ENCODE measurements at regions not wholly inside any gene's neighbourhood (a gene's known extent, or its start where the extent isn't known, plus 50 kb on each side); places are given as distances from the start of the nearest gene placed in this dataset.

DNA sequence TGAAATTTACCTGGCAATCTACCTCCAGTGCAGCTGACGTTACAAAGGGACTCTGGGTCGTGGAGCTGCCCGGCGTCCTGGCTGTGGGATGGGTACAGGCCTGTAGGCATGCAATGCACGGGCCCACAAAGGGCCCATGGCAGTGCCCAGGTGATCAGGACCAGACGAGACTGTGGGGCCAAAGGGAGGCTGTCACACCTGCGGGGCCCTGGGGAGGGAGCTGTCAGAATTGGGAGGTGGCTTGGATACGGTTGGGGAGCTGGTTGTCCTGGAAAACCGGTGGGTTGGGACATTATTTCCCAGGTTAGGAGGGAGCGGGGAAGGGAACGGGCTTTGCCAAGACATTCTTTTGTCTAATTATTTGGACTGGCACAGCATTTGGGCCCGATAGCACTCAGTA is 958.5 kb downstream of the BRD1 start:
- H3K4me1 ChIP-seq (replicated peaks in 1 of 2), result no peaks in the 10 kb centered on the region
- no peaks in the 10 kb centered on the region for H3K36me3 ChIP-seq (replicated peaks in 1 of 2)
- no peak overlapping the region for H3K27ac ChIP-seq
- no peak for TF ChIP-seq POLR2A (IDR thresholded peaks at IDR 0.05)
- no peak for TF ChIP-seq CTCF (IDR thresholded peaks at IDR 0.05)
- intact Hi-C loops (cut with DNase I), result no loop called here
- WGBS, 4 donors, result 80 to 90% (median 83%) methylated on average over 11 to 12 of the region's 12 CpGs
- H3K27me3 ChIP-seq, result no peaks in the 10 kb centered on the region
- H3K9me3 ChIP-seq (replicated peaks in 1 of 3), result no peaks in the 10 kb centered on the region
- DNase-seq, result no peak
- no peak overlapping the region for H3K4me3 ChIP-seq

- H3K4me1 ChIP-seq (replicated peaks in 1 of 2), result no peaks in the 10 kb centered on the region
- TF ChIP-seq CTCF (IDR thresholded peaks at IDR 0.05) (no peak), POLR2A (IDR thresholded peaks at IDR 0.05) (no peak)
- no peak for DNase-seq
- no peak overlapping the region for H3K27ac ChIP-seq
- H3K27me3 ChIP-seq, result no peaks in the 10 kb centered on the region
- H3K4me3 ChIP-seq, result no peak overlapping the region
- no peaks in the 10 kb centered on the region for H3K9me3 ChIP-seq (replicated peaks in 1 of 3)
- intact Hi-C loops (cut with DNase I), result no loop called here
- no peaks in the 10 kb centered on the region for H3K36me3 ChIP-seq (replicated peaks in 1 of 2)
- 56 to 71% (median 63%) methylated on average over 4 to 6 of the region's 6 CpGs for WGBS, 4 donors
These were observed 959.1 kb downstream of the BRD1 start for GRCh38 chr22:48868554-48868953.

- Histone ChIP-seq H3K4me3 (no peak overlapping the region), H3K36me3 (replicated peaks in 1 of 2) (no peaks in the 10 kb centered on the region), H3K4me1 (replicated peaks in 1 of 2) (no peaks in the 10 kb centered on the region), H3K27me3 (no peaks in the 10 kb centered on the region), H3K27ac (no peak overlapping the region), H3K9me3 (replicated peaks in 1 of 3) (no peaks in the 10 kb centered on the region)
- no peak for DNase-seq
- 61 to 74% (median 63%) methylated on average over 10 of the region's 10 CpGs for WGBS, 4 donors
- TF ChIP-seq POLR2A (IDR thresholded peaks at IDR 0.05) (no peak), CTCF (IDR thresholded peaks at IDR 0.05) (no peak)
- intact Hi-C loops (cut with DNase I), result no loop called here
These were observed 959.8 kb downstream of the BRD1 start for GRCh38 chr22:48867891-48868290.

DNA sequence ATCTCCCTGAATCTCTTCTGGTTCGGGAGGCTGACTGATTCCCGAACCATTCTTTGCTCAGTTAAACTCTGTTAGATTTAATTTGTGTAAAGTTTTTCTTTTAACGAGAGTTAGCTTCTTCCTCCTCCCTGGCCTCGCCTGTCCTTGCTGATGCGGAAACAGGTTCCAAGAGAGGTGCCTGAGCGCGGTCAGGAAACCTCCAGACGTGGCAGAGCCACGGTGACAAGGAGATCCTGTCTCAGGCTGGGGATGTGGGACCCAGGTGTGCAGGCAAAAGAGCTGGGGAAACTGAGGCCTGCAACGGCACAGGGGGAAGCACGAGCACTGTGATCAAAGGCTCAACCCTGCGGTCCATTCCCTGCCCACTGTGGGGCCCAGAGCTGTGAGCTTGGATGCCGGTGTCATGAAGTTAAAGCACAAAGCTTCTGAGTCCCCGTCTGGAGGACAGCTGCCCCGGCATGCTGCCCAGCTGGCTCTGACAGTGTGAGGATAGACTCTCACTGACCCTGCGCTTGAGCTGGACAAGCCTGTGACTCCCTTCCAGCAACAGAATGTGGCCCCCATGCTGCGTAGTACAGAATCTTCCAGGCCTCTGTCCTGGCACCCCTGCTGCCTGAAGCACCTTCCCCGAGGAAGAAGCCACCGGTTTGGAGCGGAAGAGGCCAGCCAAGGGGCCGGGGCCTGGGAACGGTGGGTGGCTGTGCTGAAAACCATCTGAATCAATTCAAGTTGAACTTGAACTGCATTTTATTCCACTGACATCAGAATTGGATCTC is 960.6 kb downstream of the BRD1 start:
- Histone ChIP-seq H3K4me1 (replicated peaks in 1 of 2) (no peaks in the 10 kb centered on the region), H3K36me3 (replicated peaks in 1 of 2) (no peaks in the 10 kb centered on the region), H3K9me3 (replicated peaks in 1 of 3) (no peaks in the 10 kb centered on the region), H3K4me3 (no peak overlapping the region), H3K27ac (no peak overlapping the region), H3K27me3 (no peaks in the 10 kb centered on the region)
- no peak for DNase-seq
- TF ChIP-seq POLR2A (IDR thresholded peaks at IDR 0.05), result no peak
- TF ChIP-seq CTCF (IDR thresholded peaks at IDR 0.05), result no peak
- intact Hi-C loops (cut with DNase I), result no loop called here
- WGBS, 4 donors, result 75 to 77% (median 76%) methylated on average over 18 to 22 of the region's 22 CpGs

Data from adrenal gland (tissue), 9 donors.